Endothelial cell of umbilical vein (primary cell): ENCODE measurements at regions not wholly inside any gene's neighbourhood (a gene's known extent, or its start where the extent isn't known, plus 50 kb on each side); places are given as distances from the start of the nearest gene placed in this dataset.

Experiments
- BruUV-seq: library from RNA; stranded (reverse); fragments of 400-500 nt; replicated peaks from 2 replicates; lab custom pipeline; 2021; lab: Mats Ljungman, UMichigan
- CTCF ChIA-PET: fragments of 300-600, 350-600 bp; sonication (Branson Sonifier 250); formaldehyde crosslinking; loops from one replicate; lab custom pipeline; 2021; ENCODE audit warnings: antibody characterized with exemption, inconsistent platforms; lab: Charles Lee
- POLR2A ChIA-PET: fragments of 300-600, 350-600 bp; sonication (Branson Sonifier 250); formaldehyde crosslinking; loops from one replicate; lab custom pipeline; 2021; ENCODE audit warnings: antibody characterized with exemption, inconsistent platforms; lab: Charles Lee
- DNase-seq: peaks from one replicate; pipeline ENCODE4 v3.0.0-alpha.2; 2011; ENCODE audit warnings: low read depth, low spot score
- FAIRE-seq: peaks from 2 replicates; lab custom pipeline; 2011; peaks lifted over from hg19 to GRCh38; lab: Jason Lieb, UNC
- H2AFZ ChIP-seq: 2 replicates; pipeline ENCODE4 v1.6.0; 2012; ENCODE audit warnings: low read depth, low read length, control low read depth, inconsistent platforms
- H3K27ac ChIP-seq: 2 replicates; pipeline ENCODE4 v1.5.1; 2011; ENCODE audit warnings: low read depth, mild to moderate bottlenecking, control low read depth, low read length, moderate library complexity; ENCODE audit not compliant: insufficient read depth
- H3K27me3 ChIP-seq, 2 experiments: 2 replicates each; pipeline versions ENCODE4 v1.6.0 to v1.6.1; 2011; ENCODE audit warnings: low read length in 2 of 2, mixed read lengths in 1 of 2; ENCODE audit not compliant: control insufficient read depth in 2 of 2, insufficient read depth in 2 of 2
- H3K36me3 ChIP-seq, 2 experiments: 2 replicates in 1 of 2; 3 replicates in 1 of 2; pipeline ENCODE4 v1.5.1; 2011; ENCODE audit warnings: low read length in 2 of 2, mild to moderate bottlenecking in 1 of 2, moderate library complexity in 1 of 2; ENCODE audit not compliant: control insufficient read depth in 2 of 2, insufficient read depth in 2 of 2; ENCODE audit errors: extremely low read depth in 1 of 2
- H3K4me1 ChIP-seq: 3 replicates; pipeline ENCODE4 v1.5.1; 2011; ENCODE audit warnings: mild to moderate bottlenecking, low read length; ENCODE audit not compliant: control insufficient read depth, insufficient read depth; ENCODE audit errors: extremely low read depth
- H3K4me2 ChIP-seq: 2 replicates; pipeline ENCODE4 v1.6.1; 2011; ENCODE audit warnings: low read length, control low read depth, mixed read lengths; ENCODE audit not compliant: insufficient read depth
- H3K4me3 ChIP-seq, 3 experiments: fragments of 200-600 bp in 1 of 3; sonication (generic), shearing (Covaris generic) in 1 of 3; replicated peaks in 1 of 3; 2 replicates each; pipeline ENCODE4 v1.5.1; 2011 to 2016; ENCODE audit warnings: control low read depth in 3 of 3, low read length in 3 of 3, mild to moderate bottlenecking in 2 of 3, inconsistent platforms in 1 of 3, low read depth in 1 of 3, moderate library complexity in 1 of 3; ENCODE audit not compliant: insufficient read depth in 1 of 3
- H3K79me2 ChIP-seq: 2 replicates; pipeline ENCODE4 v1.6.0; 2012; ENCODE audit warnings: low read length, inconsistent platforms; ENCODE audit not compliant: control insufficient read depth, insufficient read depth
- H3K9ac ChIP-seq: replicated peaks from 2 replicates; pipeline ENCODE3; 2011; ENCODE audit warnings: low read length, control low read depth; ENCODE audit not compliant: insufficient read depth; ENCODE audit errors: extremely low read depth
- H3K9me1 ChIP-seq: replicated peaks from 3 replicates; pipeline ENCODE4 v1.6.0; 2011; ENCODE audit warnings: mild to moderate bottlenecking, low read length; ENCODE audit not compliant: control insufficient read depth, insufficient read depth; ENCODE audit errors: extremely low read depth
- H3K9me3 ChIP-seq: replicated peaks from 2 replicates; pipeline ENCODE4 v1.5.1; 2012; ENCODE audit warnings: low read length, inconsistent platforms; ENCODE audit not compliant: control insufficient read depth, insufficient read depth
- H4K20me1 ChIP-seq: replicated peaks from 2 replicates; pipeline ENCODE3; 2011; ENCODE audit warnings: mild to moderate bottlenecking, low read length; ENCODE audit not compliant: control insufficient read depth, insufficient read depth; ENCODE audit errors: extremely low read depth
- EZH2 ChIP-seq: IDR thresholded peaks from 2 replicates; pipeline ENCODE4 v1.6.1; 2012; ENCODE audit warnings: borderline replicate concordance, low read depth, mild to moderate bottlenecking, moderate library complexity, low read length, inconsistent platforms; ENCODE audit not compliant: severe bottlenecking
- FOS ChIP-seq: IDR thresholded peaks from 2 replicates; pipeline ENCODE4 v1.6.1; 2011; ENCODE audit warnings: mild to moderate bottlenecking, low read length, moderate library complexity, borderline replicate concordance; ENCODE audit not compliant: insufficient read depth
- GATA2 ChIP-seq: IDR thresholded peaks from 2 replicates; pipeline ENCODE4 v1.7.0; 2011; ENCODE audit warnings: low read depth, mild to moderate bottlenecking, moderate library complexity, mixed read lengths, low read length; ENCODE audit not compliant: insufficient read length, insufficient read depth
- JUN ChIP-seq: IDR thresholded peaks from 2 replicates; pipeline ENCODE4 v1.6.1; 2011; ENCODE audit warnings: borderline replicate concordance, low read depth; ENCODE audit not compliant: insufficient read length, insufficient read depth
- MYC ChIP-seq: IDR thresholded peaks from one replicate; pipeline ENCODE4 v1.6.1; 2011; ENCODE audit warnings: mild to moderate bottlenecking, low read depth, low read length
- POLR2A ChIP-seq: IDR thresholded peaks from 2 replicates; pipeline ENCODE4 v1.6.1; 2012; ENCODE audit warnings: low read depth, mild to moderate bottlenecking, control low read depth, low read length
- POLR2AphosphoS5 ChIP-seq: IDR thresholded peaks from 2 replicates; pipeline ENCODE4 v1.6.1; 2012; ENCODE audit warnings: low read depth, mild to moderate bottlenecking, control low read depth, low read length, moderate library complexity; ENCODE audit not compliant: insufficient read depth
- dilution Hi-C: fragments of 300-500 bp; cut with MboI; formaldehyde crosslinking; loops from one replicate; pipeline ENCODE4 v1.15.0; 2019; ENCODE audit warnings: low sequenced_read_pairs; ENCODE audit not compliant: extremely low pct_ligation_motif_present
- intact Hi-C: fragments of 100-400 bp; cut with micrococcal nuclease; formaldehyde crosslinking; loops from one replicate; pipeline ENCODE4 v1.10.0; 2022
- TF ChIP-seq, protein P1 (sequence below), 2 donors: IDR thresholded peaks; 1 replicate in 1 of 2; 2 replicates in 1 of 2; pipeline ENCODE4 v1.5.1; 2011; ENCODE audit warnings: low read length in 2 of 2, mild to moderate bottlenecking in 2 of 2, moderate library complexity in 2 of 2, control low read depth in 1 of 2, inconsistent platforms in 1 of 2, low read depth in 1 of 2; ENCODE audit not compliant: insufficient read depth in 1 of 2; ENCODE audit errors: extremely low read depth in 1 of 2
- TF ChIP-seq, protein P2 (sequence below): IDR thresholded peaks from 2 replicates; pipeline ENCODE4 v1.6.1; 2011; ENCODE audit not compliant: insufficient read depth, insufficient read length

DNA sequence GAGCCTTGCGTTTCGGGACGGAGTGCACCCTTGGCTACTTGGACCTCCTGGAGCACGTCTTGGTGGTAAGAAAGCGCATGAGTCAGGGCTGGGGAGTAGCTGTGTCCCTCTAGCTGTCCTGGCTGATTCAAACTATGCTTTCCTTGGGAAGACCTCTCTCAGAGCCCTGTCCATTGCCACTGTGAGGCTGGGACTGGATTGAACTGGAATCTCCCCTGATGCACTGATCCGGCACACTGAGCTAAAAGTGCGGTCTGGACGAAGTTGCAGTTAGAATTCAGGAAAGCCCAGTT, 232.6 kb upstream of the TPM1 start:
- Histone ChIP-seq H3K27me3 (no peaks in the 10 kb centered on the region), H3K4me1 (no peaks in the 10 kb centered on the region), H3K9me1 (no peaks in the 10 kb centered on the region), H2AFZ (no peak overlapping the region), H3K9ac (no peak overlapping the region), H3K79me2 (no peaks in the 10 kb centered on the region), H3K27ac (no peak overlapping the region), H3K9me3 (no peaks in the 10 kb centered on the region), H4K20me1 (no peaks in the 10 kb centered on the region), H3K36me3 (no peaks in the 10 kb centered on the region), H3K4me3 (no peak overlapping the region), H3K4me2 (no peak overlapping the region)
- POLR2A ChIA-PET, result no interaction called here
- CTCF ChIA-PET, result no interaction called here
- DNase-seq, result no peak
- TF ChIP-seq FOS, result no peak
- no peak for TF ChIP-seq JUN
- TF ChIP-seq POLR2A, result no peak
- TF ChIP-seq EZH2, result no peak
- TF ChIP-seq, protein P1, sequence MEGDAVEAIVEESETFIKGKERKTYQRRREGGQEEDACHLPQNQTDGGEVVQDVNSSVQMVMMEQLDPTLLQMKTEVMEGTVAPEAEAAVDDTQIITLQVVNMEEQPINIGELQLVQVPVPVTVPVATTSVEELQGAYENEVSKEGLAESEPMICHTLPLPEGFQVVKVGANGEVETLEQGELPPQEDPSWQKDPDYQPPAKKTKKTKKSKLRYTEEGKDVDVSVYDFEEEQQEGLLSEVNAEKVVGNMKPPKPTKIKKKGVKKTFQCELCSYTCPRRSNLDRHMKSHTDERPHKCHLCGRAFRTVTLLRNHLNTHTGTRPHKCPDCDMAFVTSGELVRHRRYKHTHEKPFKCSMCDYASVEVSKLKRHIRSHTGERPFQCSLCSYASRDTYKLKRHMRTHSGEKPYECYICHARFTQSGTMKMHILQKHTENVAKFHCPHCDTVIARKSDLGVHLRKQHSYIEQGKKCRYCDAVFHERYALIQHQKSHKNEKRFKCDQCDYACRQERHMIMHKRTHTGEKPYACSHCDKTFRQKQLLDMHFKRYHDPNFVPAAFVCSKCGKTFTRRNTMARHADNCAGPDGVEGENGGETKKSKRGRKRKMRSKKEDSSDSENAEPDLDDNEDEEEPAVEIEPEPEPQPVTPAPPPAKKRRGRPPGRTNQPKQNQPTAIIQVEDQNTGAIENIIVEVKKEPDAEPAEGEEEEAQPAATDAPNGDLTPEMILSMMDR (IDR thresholded peaks at IDR 0.05; ENCODE audit: extremely low read depth in 1 of 2, insufficient read depth in 1 of 2, low read depth in 1 of 2, low read length in 2 of 2), result no peak
- TF ChIP-seq MYC, result no peak
- TF ChIP-seq, protein P2, sequence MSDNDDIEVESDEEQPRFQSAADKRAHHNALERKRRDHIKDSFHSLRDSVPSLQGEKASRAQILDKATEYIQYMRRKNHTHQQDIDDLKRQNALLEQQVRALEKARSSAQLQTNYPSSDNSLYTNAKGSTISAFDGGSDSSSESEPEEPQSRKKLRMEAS, result no peak
- no peak for TF ChIP-seq GATA2
- TF ChIP-seq POLR2AphosphoS5, result no peak
- no peak for FAIRE-seq
- no TSS peak for BruUV-seq
- dilution Hi-C loops, result no loop called here
- intact Hi-C loops, result no loop called here
